HG03520 (cell line): ENCODE measurements at regions not wholly inside any gene's neighbourhood (a gene's known extent, or its start where the extent isn't known, plus 50 kb on each side); places are given as distances from the start of the nearest gene placed in this dataset.
"Not testable (repeated sequence)": the region's sequence is repeated elsewhere in the genome, so short reads cannot be mapped to it uniquely, and the experiment has no call there.

Experiments
- ATAC-seq: cut with Tn5 transposase; IDR thresholded peaks from one replicate; pipeline ENCODE4 v1.9.1; 2021; ENCODE audit warnings: mild to moderate bottlenecking, moderate library complexity; ENCODE audit not compliant: unreplicated experiment

GRCh38 chr6:27633221-27633688, 160.3 kb upstream of the ZNF184 start:
- not testable (repeated sequence) for ATAC-seq

DNA sequence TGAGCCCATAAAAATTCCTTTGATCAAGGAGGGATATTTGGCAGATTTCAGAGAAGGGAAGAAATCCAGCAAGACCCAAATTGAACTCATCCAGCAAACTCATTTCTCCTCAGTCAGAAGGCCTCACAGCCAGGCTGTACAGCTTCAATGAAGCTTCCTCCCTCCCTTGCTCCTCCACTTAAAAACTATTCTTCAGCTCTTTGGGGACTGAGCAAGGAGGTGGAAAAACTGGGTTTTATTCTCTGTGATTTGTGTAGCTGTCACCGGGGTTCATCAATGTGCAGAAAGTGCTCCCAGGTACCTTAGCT, 158.7 kb upstream of the ZNF184 start:
- ATAC-seq = no peak

DNA sequence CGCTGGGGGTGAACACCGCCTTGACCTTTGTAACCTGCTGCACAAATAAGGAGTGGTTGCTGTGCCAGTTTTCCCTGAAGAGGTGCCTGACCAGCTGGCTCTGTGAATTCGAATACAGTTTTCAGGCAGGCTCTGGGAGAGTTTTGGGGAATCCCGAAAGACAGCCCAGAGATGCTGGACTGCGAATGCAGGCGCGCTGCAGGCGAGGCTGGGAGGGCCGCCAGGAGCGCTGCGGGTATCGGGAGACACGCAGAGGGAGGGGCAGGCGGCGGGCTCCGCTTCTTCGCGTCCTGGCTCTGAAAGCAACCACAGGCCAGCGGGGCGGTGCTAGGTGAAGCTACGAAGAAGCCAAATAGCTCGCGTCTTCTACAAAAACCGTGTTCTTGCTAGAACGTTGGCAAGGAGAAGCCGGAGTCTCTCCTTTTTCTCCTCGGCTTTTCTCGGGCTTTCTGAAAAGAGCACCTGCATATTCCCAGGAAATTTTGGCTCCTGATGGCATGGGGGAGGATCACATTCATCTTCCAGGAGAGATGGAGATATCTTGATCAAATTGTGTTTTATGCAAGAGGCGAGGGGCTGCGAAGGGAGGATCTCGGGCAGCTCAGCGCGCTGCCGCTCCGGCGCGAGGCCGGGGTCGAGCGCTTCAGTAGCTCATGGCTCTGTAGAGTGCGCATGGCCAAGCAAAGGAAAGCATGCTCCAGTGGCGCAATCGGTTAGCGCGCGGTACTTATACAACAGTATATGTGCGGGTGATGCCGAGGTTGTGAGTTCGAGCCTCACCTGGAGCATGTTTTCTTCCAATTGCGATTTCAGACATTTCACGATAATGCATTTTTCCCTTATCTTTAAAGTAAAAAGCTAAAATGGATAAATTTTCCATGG, 158.1 kb upstream of the ZNF184 start:
- ATAC-seq = no peak

DNA sequence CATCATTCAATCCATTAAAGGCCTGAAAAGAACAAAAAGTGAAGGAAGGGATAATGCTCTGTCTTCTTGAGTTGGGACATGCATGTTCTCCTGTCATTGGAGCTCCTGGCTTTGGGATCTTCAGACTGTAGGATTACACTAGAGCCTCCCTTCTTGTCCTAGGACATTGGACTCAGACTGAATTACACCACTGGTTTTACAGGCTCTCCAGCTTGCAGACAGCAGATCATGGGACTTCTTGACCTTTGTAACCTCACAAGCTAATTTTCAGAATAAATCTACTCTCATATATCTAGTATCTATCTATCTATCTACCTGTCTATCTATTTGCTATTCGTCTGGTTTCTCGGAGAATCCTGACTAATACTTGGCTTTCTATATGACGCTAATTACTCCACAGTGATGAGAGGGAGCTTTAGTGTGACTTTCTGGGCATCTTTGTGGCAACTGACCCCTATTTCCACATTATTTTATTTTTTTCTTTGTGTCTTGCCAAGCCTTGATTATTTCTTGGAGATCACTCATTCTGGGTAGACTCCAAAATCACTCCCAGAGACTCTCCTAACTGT, 151.9 kb upstream of the ZNF184 start:
- no peak for ATAC-seq

DNA sequence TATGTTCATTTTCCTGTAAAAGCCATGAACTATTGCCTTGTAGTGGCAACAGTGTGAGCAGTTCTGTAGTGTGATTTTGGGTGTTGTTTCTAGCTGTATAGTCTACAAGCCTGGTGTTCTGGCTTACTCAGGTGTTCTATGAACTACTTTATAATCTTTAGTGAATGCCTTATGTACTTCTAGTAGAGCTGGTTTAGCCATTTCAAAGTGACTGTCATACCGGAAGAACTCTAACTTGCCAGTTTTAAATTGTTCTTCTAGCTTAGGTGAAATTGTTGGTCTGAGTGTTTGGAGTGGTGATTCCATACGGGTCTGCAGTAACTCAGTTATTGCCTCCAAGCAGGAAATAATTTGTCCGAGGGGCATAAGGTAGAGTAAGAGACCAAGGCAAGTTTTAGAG, 150.2 kb upstream of the ZNF184 start:
- no peak for ATAC-seq

GRCh38 chr6:27619436-27619835, 146.5 kb upstream of the ZNF184 start:
- ATAC-seq = no peak

DNA sequence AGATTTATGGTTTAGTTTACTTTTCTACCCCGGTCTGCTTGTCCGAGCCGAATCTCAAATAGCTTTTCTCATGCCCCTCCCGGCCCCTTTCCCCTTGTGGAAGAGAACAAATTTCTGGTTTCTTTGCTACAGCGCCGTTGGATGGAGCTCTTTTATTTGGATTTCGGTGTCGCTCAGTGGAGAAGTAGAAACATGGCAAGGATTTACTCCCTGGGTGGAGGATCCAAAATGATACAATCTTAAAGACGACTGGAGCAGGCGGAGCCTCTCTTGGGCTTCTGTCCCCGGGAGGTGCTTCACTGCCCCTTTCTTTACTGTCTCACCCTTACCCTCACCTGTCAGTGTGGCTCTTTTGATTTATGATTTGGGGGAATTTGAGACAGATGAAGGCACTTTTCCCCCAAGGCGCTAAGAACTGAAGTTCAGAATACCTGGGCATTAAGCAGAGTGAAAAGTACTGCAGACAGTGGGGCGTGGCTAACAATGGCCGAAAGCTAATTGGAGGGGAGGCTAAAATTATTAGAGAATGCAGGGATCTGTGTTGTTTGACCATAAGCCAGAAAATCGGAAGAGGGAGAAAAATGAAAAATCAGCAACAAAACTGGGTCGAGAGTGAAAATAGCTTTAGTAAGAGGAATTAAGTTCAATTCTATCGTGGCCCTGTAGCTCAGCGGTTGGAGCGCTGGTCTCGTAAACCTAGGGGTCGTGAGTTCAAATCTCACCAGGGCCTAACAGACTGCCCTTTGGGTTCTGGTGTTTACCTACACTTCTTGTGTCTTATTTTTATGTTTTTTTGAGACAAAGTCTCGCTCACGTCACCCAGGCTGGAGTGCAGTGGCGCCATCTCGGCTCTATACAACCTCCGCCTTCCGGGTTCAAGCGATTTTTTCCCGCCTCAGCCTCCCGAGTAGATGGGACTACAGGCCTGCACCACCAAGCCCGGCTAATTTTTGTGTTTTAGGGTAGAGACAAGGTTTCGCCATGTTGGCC, 145.1 kb upstream of the ZNF184 start:
- no peak for ATAC-seq

DNA sequence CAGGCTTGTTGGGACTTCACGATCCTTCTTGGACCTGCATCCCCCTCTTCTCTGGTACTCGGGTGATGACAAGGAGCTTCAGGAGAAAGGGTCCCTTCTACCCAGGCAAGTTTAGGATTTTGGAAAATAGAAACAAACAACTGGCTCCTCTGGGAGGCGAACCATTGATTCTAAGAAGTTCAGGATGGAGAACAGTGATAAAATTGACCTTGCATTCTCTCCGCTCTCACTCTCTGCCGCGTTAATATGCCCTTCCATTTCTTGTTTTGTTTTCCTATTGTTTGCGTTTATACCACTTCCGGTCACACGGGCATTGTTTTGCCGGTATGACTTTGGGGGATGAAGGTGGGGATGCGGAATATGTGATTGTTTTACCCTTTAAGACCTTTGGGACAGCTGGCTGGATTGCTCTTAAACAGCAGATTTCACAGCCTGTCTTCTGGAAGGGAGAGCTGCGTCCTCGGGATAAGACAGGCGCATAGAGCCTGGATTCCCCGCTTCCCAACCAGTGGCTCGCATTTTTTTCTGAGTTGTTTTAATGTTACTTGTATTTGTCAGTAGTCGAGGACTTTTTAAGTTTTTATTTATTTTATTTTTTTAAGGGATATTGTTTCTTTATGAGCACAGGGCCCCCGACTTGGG, 144.3 kb upstream of the ZNF184 start:
- ATAC-seq = no peak

DNA sequence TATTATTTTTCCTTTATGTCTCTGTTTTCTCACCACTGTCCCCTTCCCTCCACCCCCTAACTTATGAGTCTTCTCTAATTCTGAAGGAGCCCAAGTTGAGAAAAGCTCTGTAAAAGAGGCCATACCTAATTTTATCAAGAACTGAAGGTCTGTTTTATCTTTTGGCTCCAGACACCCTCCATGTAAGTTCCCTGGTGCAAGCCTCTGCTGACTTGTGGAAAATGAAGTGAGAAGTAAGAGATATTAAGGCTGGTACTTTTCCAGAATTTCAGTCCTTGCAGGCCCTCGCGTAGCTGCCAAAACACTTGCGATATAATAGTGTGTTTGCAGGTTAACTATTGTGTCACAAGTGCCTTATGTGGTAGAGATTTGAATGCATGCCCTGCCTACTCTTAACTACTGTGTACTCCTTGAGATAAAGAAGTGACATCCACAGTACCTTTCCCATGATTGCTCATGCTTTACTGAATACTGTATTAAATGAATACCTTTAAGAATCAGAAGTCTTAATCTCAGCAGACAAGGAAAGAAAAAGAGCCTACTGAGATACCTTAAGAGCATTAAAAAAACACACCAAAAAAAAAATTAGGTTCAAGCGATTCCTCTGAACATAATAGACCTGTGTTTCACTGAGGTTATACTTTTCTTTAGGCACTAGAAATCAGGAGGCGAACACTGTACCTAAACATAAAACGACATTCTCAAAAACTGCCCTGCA, 143.6 kb upstream of the ZNF184 start:
- ATAC-seq = no peak

- no peak for ATAC-seq
Measured at GRCh38 chr6:27611451-27611850, 138.5 kb upstream of the ZNF184 start.

DNA sequence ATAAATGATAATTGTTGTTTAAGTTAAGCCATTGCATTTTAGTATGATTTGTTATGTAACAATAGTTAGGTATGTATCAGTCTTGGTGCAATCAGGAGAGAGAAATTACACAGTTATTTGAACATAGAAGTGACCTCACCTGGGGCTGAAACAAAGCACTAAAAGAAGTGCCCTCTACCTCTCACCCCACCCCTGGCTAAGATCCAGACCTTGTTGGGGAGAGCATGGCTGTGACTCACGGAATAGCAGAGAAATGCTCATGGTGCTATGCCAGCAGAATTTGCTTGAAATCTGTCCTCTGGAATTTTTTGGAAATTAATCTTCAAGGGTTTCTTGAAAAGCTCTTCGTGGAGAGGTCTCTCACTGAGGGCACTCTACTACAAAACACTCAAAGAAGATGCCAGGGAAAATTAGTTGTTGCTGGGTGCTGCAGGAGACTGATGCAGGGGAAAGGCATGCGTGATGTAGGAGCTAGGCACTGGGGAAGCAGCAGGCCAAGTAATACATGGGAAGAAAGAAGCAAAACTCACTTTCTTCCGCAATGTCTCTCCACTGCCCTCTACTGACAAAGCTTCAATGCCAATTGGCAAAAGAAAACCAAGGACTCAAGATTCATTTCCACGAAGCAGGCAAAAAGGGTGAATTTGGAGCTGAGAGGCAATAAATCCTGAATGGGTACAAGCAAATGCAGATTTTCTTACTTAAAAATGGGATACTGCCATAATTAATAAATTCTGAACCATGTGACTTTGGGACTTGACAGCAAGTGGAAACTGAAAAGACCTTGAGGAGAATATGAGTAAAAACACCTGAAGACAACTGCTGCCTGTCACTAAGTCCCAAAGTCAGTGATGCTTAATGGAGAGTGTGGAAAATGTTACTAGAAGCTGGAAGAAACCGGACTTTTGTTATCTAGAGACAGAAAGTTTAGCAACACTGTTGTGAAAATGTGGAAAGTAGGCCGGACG, 136.3 kb upstream of the ZNF184 start:
- no peak for ATAC-seq

- ATAC-seq = no peak
Measured at GRCh38 chr6:27605401-27606342, 132.8 kb upstream of the ZNF184 start.

DNA sequence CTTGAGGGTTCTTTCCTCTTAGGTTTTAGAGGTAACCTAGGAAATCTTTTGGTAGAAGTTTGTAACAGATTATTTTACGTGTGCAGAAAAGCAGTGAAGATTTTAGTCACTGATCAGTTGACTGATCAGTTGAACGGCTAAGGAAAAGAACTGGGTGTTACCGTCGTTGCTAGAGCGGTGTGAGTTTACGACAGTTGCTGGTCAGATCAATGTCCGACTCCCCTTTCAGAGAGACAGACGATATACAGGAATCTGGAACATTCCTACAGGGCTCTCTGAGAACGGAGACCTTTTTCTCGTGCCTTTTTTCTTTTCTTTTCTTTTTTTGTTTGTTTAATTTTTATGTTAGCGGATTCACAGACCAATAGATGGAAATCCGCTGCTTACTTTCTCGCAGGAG, 132.1 kb upstream of the ZNF184 start:
- ATAC-seq = no peak

- ATAC-seq = no peak
Measured at GRCh38 chr6:27601668-27602254, 128.9 kb upstream of the ZNF184 start.

DNA sequence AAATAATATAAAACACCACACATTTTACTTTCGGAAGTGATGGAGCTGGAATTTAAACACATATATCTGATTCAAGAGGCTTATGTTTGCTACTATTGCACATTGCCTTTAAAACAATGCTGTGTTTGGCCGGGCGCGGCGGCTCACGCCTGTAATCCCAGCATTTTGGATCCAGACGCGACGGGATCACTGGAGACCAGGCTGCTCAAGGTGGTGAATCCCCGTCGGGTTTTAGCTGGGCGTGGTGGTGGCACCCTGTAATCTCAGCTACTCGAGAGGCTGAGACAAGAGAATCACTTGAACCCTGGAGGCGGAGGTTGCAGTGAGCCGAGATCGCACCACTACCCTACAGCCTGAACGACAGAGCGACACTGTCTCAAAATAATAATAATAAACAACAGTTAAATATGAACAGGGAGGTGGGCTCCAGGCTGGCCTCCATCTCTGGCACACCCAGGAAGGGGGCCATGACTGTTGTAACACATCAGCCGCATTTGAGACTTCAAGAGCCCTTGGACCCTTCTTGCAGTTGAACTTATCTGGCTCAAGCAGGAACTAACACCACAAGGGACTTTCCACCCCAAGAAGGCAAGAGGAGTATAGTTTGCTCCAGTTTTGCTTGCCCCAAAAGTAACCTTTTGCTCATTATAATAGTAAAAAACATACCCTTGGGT, 127.1 kb upstream of the ZNF184 start:
- no peak for ATAC-seq

GRCh38 chr6:27597031-27597567, 124.2 kb upstream of the ZNF184 start:
- not testable (repeated sequence) for ATAC-seq

DNA sequence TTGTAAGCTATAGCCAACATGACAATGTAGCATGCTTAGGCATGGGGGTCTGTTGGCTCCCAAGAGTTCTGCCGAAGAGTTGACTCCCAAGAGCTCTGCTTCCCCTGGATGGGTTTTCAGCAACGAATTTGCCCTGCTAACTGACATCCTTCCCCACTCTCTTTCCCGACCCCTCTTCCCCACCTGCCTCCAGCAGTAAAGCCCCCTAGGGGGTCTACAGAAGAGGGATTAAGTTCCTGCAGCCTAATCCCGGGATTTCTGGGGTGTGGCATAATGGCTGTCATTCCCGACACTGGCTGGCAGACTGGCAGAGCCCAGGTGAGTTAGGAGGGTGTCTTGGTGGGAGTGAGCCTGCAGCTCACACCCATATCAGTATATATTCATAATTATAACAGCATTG, 121.0 kb upstream of the ZNF184 start:
- ATAC-seq = no peak
